NCI-H526 treated with DMSO at 0.1 percent for 48 hours (cell line): ENCODE measurements at regions not wholly inside any gene's neighbourhood (a gene's known extent, or its start where the extent isn't known, plus 50 kb on each side); places are given as distances from the start of the nearest gene placed in this dataset.
A peak's percentile ranks its signal among the peaks of the same experiment; 100 is the strongest.

Experiments used
- DNase-seq: peaks from one replicate; lab custom pipeline; 2025; lab: John Stamatoyannopoulos, UW

GRCh38 chr13:74000876-74001275, 133.3 kb downstream of the KLF12 start:
- DNase-seq, result no peak

GRCh38 chr13:73998631-73999030, 135.6 kb downstream of the KLF12 start:
- DNase-seq, result no peak

- DNase-seq, result no peak
These were observed 136.2 kb downstream of the KLF12 start for GRCh38 chr13:73997964-73998363.

GRCh38 chr13:73996569-73996968, 137.6 kb downstream of the KLF12 start:
- no peak for DNase-seq

GRCh38 chr13:73995736-73996135, 138.5 kb downstream of the KLF12 start:
- DNase-seq, result no peak

GRCh38 chr13:73993661-73994060, 140.5 kb downstream of the KLF12 start:
- no peak for DNase-seq

GRCh38 chr13:73991884-73992283, 142.3 kb downstream of the KLF12 start:
- peak; percentile 30 for DNase-seq

- no peak for DNase-seq
These were observed 142.8 kb downstream of the KLF12 start for GRCh38 chr13:73991384-73991783.

- no peak for DNase-seq
These were observed 144.9 kb downstream of the KLF12 start for GRCh38 chr13:73989244-73989843.

- DNase-seq, result peak; percentile 11
These were observed 145.7 kb downstream of the KLF12 start for GRCh38 chr13:73988461-73988860.

- DNase-seq, result no peak
These were observed 146.6 kb downstream of the KLF12 start for GRCh38 chr13:73987618-73988017.

GRCh38 chr13:73985783-73986182, 148.4 kb downstream of the KLF12 start:
- no peak for DNase-seq

GRCh38 chr13:73984949-73985691, 149.1 kb downstream of the KLF12 start:
- DNase-seq, result no peak

GRCh38 chr13:73984201-73984600, 150.0 kb downstream of the KLF12 start:
- DNase-seq, result no peak

- no peak for DNase-seq
These were observed 151.1 kb downstream of the KLF12 start for GRCh38 chr13:73983109-73983508.

GRCh38 chr13:73981595-73981994, 152.6 kb downstream of the KLF12 start:
- DNase-seq, result no peak

- no peak for DNase-seq
These were observed 158.4 kb downstream of the KLF12 start for GRCh38 chr13:73975767-73976166.

- no peak for DNase-seq
These were observed 160.2 kb downstream of the KLF12 start for GRCh38 chr13:73974051-73974450.

- DNase-seq, result no peak
These were observed 161.0 kb downstream of the KLF12 start for GRCh38 chr13:73973156-73973555.

- no peak for DNase-seq
These were observed 161.7 kb downstream of the KLF12 start for GRCh38 chr13:73972545-73972944.

- no peak for DNase-seq
These were observed 162.7 kb downstream of the KLF12 start for GRCh38 chr13:73971481-73971880.

GRCh38 chr13:73970421-73971055, 163.7 kb downstream of the KLF12 start:
- no peak for DNase-seq

- no peak for DNase-seq
These were observed 166.6 kb downstream of the KLF12 start for GRCh38 chr13:73967397-73968165.
